ENCODE measurements at regions not wholly inside any gene's neighbourhood (a gene's known extent, or its start where the extent isn't known, plus 50 kb on each side); places are given as distances from the start of the nearest gene placed in this dataset.

GRCh38 chr10:10613656-10614244, 403.9 kb upstream of the CELF2 start:
- no peaks in the 10 kb centered on the region for H3K27me3 ChIP-seq (ENCODE audit: insufficient read depth, low read length)
- H3K9me2 ChIP-seq (ENCODE audit: low read depth, low read length): no peaks in the 10 kb centered on the region
- H3K79me2 ChIP-seq (ENCODE audit: insufficient read depth, low read length): no peaks in the 10 kb centered on the region
- H3K27ac ChIP-seq (ENCODE audit: low read depth, low read length, poor library complexity, severe bottlenecking): no peak overlapping the region
- no peaks in the 10 kb centered on the region for H3F3A ChIP-seq (ENCODE audit: insufficient read depth, low read length)
- H3K9me3 ChIP-seq (ENCODE audit: low read length): no peaks in the 10 kb centered on the region
- no peak overlapping the region for H3K4me3 ChIP-seq (ENCODE audit: low read depth, low read length, poor library complexity, severe bottlenecking)
- H3K36me3 ChIP-seq (ENCODE audit: insufficient read depth, low read length): no peaks in the 10 kb centered on the region
- H4K20me1 ChIP-seq (ENCODE audit: insufficient read depth, low read length): no peaks in the 10 kb centered on the region
- no peak for TF ChIP-seq CTCF (IDR thresholded peaks at IDR 0.05; ENCODE audit: low read length)
- TF ChIP-seq EZH2 (IDR thresholded peaks at IDR 0.05; ENCODE audit: borderline replicate concordance, low read length): no peak
- H3K4me2 ChIP-seq (ENCODE audit: low read length): no peak overlapping the region
- H3K9ac ChIP-seq (ENCODE audit: low read length): no peak overlapping the region
- no peak overlapping the region for H2AFZ ChIP-seq (ENCODE audit: low read length)
- H3K4me1 ChIP-seq (ENCODE audit: insufficient read depth, low read length, severe bottlenecking): no peaks in the 10 kb centered on the region

GRCh38 chr10:10617686-10618085, 400.0 kb upstream of the CELF2 start:
- H3K79me2 ChIP-seq (ENCODE audit: insufficient read depth, low read length): no peaks in the 10 kb centered on the region
- H2AFZ ChIP-seq (ENCODE audit: low read length): no peak overlapping the region
- H3K9me2 ChIP-seq (ENCODE audit: low read depth, low read length): no peaks in the 10 kb centered on the region
- no peaks in the 10 kb centered on the region for H4K20me1 ChIP-seq (ENCODE audit: insufficient read depth, low read length)
- no peak overlapping the region for H3K4me2 ChIP-seq (ENCODE audit: low read length)
- H3K27ac ChIP-seq (ENCODE audit: low read depth, low read length, poor library complexity, severe bottlenecking): no peak overlapping the region
- H3K4me1 ChIP-seq (ENCODE audit: insufficient read depth, low read length, severe bottlenecking): no peaks in the 10 kb centered on the region
- H3K9me3 ChIP-seq (ENCODE audit: low read length): no peaks in the 10 kb centered on the region
- no peaks in the 10 kb centered on the region for H3K27me3 ChIP-seq (ENCODE audit: insufficient read depth, low read length)
- H3K36me3 ChIP-seq (ENCODE audit: insufficient read depth, low read length): no peaks in the 10 kb centered on the region
- no peak for TF ChIP-seq CTCF (IDR thresholded peaks at IDR 0.05; ENCODE audit: low read length)
- TF ChIP-seq EZH2 (IDR thresholded peaks at IDR 0.05; ENCODE audit: borderline replicate concordance, low read length): no peak
- H3K9ac ChIP-seq (ENCODE audit: low read length): no peak overlapping the region
- no peak overlapping the region for H3K4me3 ChIP-seq (ENCODE audit: low read depth, low read length, poor library complexity, severe bottlenecking)
- no peaks in the 10 kb centered on the region for H3F3A ChIP-seq (ENCODE audit: insufficient read depth, low read length)

- no peaks in the 10 kb centered on the region for H3K9me2 ChIP-seq (ENCODE audit: low read depth, low read length)
- no peak for TF ChIP-seq CTCF (IDR thresholded peaks at IDR 0.05; ENCODE audit: low read length)
- TF ChIP-seq EZH2 (IDR thresholded peaks at IDR 0.05; ENCODE audit: borderline replicate concordance, low read length): no peak
These were observed 399.5 kb upstream of the CELF2 start for GRCh38 chr10:10618139-10618538.

More at GRCh38 chr10:10618139-10618538, 399.5 kb upstream of the CELF2 start:
- Histone ChIP-seq H3K4me3 (ENCODE audit: low read depth, low read length, poor library complexity, severe bottlenecking) (no peak overlapping the region), H3K36me3 (ENCODE audit: insufficient read depth, low read length) (no peaks in the 10 kb centered on the region), H3K79me2 (ENCODE audit: insufficient read depth, low read length) (no peaks in the 10 kb centered on the region), H4K20me1 (ENCODE audit: insufficient read depth, low read length) (no peaks in the 10 kb centered on the region), H2AFZ (ENCODE audit: low read length) (no peak overlapping the region), H3K9me3 (ENCODE audit: low read length) (no peaks in the 10 kb centered on the region), H3K27me3 (ENCODE audit: insufficient read depth, low read length) (no peaks in the 10 kb centered on the region), H3K4me1 (ENCODE audit: insufficient read depth, low read length, severe bottlenecking) (no peaks in the 10 kb centered on the region), H3K27ac (ENCODE audit: low read depth, low read length, poor library complexity, severe bottlenecking) (no peak overlapping the region), H3K4me2 (ENCODE audit: low read length) (no peak overlapping the region), H3K9ac (ENCODE audit: low read length) (no peak overlapping the region), H3F3A (ENCODE audit: insufficient read depth, low read length) (no peaks in the 10 kb centered on the region)
